GM23248 (cell line): ENCODE measurements at regions not wholly inside any gene's neighbourhood (a gene's known extent, or its start where the extent isn't known, plus 50 kb on each side); places are given as distances from the start of the nearest gene placed in this dataset.

Experiments
- EZH2 ChIP-seq: fragments of 200-600 bp; sonication (generic); IDR thresholded peaks from 2 replicates; pipeline ENCODE4 v1.6.1; 2018; ENCODE audit warnings: antibody characterized with exemption, mild to moderate bottlenecking; ENCODE audit not compliant: insufficient read depth, poor library complexity, severe bottlenecking
- EZH2phosphoT487 ChIP-seq: fragments of 200-600 bp; sonication (generic); IDR thresholded peaks from 2 replicates; pipeline ENCODE4 v1.6.1; 2018; ENCODE audit warnings: antibody characterized with exemption, moderate library complexity, mild to moderate bottlenecking, low read depth; ENCODE audit not compliant: insufficient read depth

DNA sequence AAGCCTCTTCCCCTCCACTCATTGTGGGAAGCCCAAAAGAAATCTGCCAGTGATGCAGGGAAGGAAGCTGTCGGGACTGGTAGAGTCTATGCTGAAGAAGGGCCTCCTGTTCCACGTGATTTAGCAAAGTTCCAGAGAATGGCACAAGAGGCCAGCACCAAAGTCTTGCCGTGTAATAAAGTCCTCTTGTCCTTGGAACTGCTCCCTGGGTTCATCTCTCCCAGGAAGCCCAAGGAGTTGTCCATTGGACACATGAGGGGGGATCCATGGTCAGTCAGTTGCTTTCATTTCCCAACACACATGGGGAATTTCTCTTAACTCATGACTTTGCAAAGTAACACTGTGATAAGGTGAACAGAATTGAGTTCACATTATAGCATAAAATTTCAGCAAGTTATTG is 116.1 kb upstream of the RAB4A start:
- TF ChIP-seq EZH2phosphoT487 (no peak), EZH2 (no peak)
